KG1 (cell line): ENCODE measurements at regions not wholly inside any gene's neighbourhood (a gene's known extent, or its start where the extent isn't known, plus 50 kb on each side); places are given as distances from the start of the nearest gene placed in this dataset.

ENCODE experiments used
- DNase-seq: peaks from one replicate; lab custom pipeline; 2025; lab: John Stamatoyannopoulos, UW

DNA sequence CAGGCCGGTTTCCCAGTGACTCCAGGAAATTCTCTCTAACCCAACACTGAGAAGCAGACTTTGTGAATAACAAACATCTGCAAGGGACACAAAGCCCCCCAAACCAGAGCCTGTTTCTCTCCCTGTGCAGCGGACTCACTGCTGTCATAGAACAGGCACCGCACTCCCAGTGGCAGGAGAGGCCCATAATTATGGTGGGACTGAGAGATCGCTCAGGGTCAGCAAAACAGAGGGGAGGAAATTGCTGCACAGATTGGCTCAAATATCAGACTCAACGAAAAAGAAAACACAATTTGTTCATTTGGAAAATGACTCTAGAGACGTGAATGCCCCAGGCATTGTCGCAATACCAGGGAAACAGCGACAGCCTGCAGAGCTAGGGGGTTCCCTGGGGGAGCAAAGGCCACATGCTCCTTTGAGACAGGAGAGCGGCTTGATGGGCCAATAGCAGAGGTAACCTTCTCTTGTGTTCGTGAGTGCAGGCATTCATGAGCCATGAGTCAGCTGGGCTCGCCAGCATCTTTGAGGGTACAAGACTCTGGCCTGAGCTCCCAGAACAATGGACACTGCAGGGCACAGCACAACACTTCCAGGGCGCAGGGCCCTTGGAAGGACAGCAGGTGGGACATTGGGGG, 143.3 kb upstream of the KLHL29 start:
- DNase-seq = no peak

GRCh38 chr2:23243073-23243659, 141.8 kb upstream of the KLHL29 start:
- no peak for DNase-seq

- DNase-seq = no peak
Observed at GRCh38 chr2:23244617-23245016, 140.4 kb upstream of the KLHL29 start.

- no peak for DNase-seq
Observed at GRCh38 chr2:23246992-23247683, 137.8 kb upstream of the KLHL29 start.

- DNase-seq = no peak
Observed at GRCh38 chr2:23248667-23249066, 136.3 kb upstream of the KLHL29 start.

DNA sequence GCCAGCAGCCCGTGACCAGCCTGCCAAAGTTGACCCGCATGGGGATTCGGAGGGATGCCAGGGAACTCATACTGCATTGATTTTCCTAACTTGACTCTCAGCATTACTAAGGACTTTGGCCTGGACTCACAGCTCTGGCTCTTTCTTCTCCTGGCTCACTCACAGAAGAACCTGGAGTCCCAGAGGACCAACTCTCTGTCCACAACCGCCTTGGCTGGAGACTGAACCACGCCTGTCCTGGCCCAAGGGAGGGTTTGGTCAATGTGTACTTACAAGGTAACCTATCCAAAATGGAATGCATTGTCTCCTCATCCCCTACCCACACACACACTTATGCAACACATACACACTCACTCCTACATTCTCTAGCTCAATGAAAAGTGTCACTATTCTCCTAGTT, 135.6 kb upstream of the KLHL29 start:
- no peak for DNase-seq

GRCh38 chr2:23250371-23250770, 134.6 kb upstream of the KLHL29 start:
- no peak for DNase-seq

- DNase-seq = no peak
Observed at GRCh38 chr2:23256643-23257042, 128.3 kb upstream of the KLHL29 start.

DNA sequence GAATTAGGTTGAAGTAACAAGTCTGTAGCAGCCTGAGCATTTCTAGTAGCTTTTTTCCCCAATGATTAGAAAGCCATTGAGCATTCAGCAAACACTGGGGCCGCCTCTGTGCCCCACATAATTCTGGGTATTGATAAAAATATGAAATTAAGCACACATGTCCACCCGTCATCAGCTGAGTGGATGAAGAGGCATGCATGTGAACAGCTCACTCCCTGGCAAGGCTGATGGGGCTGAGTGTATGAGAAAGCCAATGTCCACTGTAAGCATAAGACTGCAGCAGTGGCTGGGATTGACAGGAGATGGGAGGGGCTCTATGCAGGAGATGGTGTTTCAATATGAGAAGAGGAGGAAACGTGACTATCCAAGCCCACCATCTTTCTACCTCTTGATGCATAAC, 124.4 kb upstream of the KLHL29 start:
- DNase-seq = no peak

- no peak for DNase-seq
Observed at GRCh38 chr2:23268467-23269263, 116.3 kb upstream of the KLHL29 start.

DNA sequence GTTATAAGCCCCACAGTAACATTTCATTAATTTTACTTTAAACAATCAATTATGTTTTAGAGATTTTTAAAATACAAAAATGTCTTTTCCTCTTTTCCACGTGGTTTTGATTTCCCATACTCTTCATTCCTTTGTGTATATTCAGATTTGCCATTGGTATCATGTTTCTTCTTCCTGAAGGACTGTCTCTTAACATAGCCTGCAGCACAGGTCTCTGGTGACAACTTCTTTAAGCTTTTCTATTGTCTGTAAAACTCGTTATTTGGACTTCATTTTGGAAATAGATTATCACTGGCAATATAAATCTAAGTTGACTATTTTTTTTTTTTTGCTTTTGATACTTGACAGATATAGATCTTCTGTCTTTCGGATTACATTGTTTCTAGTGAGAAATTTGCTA, 115.2 kb upstream of the KLHL29 start:
- no peak for DNase-seq

DNA sequence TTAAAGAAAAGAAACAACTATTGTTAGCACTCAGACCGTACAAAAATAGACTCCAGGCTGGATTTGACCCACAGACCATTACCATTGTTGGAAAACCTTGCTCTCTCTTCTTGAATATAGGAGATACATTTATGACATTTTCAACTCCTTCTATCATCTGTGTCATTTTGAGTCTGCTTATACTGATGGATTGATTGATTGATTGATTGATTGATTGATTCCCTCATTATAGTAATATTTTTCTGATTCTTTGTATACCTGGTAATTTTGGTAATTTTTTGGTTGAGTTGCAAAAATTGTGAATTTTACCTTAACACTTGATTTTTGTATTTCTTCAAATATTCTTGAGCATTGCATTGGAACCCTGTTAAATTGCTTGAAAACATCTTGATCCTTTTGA, 114.2 kb upstream of the KLHL29 start:
- DNase-seq = no peak

- no peak for DNase-seq
Observed at GRCh38 chr2:23271230-23271629, 113.7 kb upstream of the KLHL29 start.

- no peak for DNase-seq
Observed at GRCh38 chr2:23273786-23274185, 111.2 kb upstream of the KLHL29 start.

- DNase-seq = no peak
Observed at GRCh38 chr2:23280401-23280800, 104.6 kb upstream of the KLHL29 start.

DNA sequence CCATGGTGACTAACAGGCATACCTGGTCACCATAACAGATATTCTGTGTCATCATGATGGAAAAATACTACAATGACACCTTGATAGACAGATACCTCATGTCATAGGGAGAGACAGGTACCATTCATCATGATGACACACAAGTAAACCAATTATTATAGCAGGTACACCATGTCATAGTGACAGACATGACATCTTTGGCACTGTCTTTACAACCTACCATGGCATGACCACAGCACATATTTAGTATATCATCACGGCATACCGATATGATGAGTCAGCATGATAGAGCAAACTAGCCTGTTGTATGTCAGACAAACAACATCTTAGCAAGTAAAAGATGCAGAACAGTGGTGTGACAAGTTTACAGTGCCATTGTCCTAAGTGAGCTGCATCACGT, 101.3 kb upstream of the KLHL29 start:
- no peak for DNase-seq

GRCh38 chr2:23285091-23285800, 99.7 kb upstream of the KLHL29 start:
- DNase-seq = no peak

DNA sequence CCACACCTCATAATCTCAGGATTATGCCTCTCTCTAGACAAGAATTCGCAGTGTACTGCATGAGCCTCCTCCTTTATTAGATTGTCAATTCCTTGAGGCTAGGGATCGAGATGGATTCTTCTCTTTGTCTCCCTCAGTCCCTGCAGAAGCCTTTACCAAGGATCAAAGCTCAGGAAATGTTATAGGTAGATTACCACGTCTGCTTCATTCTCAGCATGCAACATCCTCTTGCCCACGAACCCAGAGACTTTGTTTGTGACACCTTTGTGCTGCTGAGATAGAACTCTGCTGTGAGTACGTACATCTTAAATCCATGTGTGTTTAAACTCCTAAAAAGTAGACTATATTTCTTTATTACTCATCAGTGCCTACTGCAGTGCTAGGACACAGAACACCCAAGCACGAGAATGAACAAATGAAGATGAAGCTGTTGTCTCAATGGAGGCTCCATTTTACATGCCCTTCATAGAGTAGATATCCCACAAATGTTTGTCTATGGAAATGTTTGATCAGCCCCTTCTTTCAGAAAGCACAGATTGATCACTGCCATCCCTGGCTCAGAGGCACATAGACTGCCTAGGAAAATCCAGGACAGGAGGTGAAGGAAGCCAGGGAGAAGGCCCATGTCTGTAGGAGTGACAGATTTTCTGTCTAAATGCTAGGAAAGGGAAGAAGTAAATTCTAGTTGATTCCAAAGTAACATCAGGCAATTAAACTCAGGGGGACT, 98.8 kb upstream of the KLHL29 start:
- no peak for DNase-seq

- DNase-seq = no peak
Observed at GRCh38 chr2:23286758-23287704, 97.9 kb upstream of the KLHL29 start.

DNA sequence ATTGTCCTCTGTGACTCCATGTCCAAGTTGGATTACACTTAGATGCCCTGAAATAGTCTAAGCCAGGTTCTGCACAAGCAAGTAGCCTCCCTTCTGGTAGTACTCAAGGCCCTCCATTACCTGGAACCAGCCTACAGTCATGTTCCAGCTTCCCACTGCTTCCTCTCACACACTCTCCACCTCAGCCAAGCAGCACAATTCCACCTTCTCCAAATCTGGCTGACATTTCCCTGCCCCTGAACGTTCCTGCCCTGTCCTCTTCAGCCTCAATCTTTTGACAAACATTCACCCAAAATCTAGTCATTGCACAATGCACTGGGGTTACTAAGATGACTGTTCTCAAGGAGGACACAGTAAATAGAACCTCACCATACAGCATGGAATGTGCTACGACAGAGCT, 95.3 kb upstream of the KLHL29 start:
- DNase-seq = no peak
